Loucy (cell line): ENCODE measurements at regions not wholly inside any gene's neighbourhood (a gene's known extent, or its start where the extent isn't known, plus 50 kb on each side); places are given as distances from the start of the nearest gene placed in this dataset.

Experiments used
- H2AFZ ChIP-seq: fragments of 200-600 bp; sonication (generic); 2 replicates; pipeline ENCODE4 v1.6.0; 2016; ENCODE audit warnings: antibody characterized with exemption, mild to moderate bottlenecking, low read length, moderate library complexity
- H3F3A ChIP-seq: fragments of 200-600 bp; 2 replicates; pipeline ENCODE4 v1.6.0; 2016; ENCODE audit warnings: antibody characterized with exemption, low read depth, mild to moderate bottlenecking
- H3K27me3 ChIP-seq: fragments of 200-600 bp; sonication (generic); 2 replicates; pipeline ENCODE4 v1.6.1; 2014; ENCODE audit warnings: low read length, mild to moderate bottlenecking; ENCODE audit not compliant: insufficient read depth, poor library complexity, severe bottlenecking
- H3K36me3 ChIP-seq: fragments of 200-600 bp; sonication (generic); 2 replicates; pipeline ENCODE4 v1.6.1; 2016; ENCODE audit warnings: low read length; ENCODE audit not compliant: insufficient read depth
- H3K4me1 ChIP-seq: fragments of 200-600 bp; sonication (generic); 2 replicates; pipeline ENCODE4 v1.5.1; 2014; ENCODE audit warnings: low read length, mild to moderate bottlenecking; ENCODE audit not compliant: insufficient read depth, poor library complexity, severe bottlenecking
- H3K4me2 ChIP-seq: fragments of 200-600 bp; sonication (generic); 2 replicates; pipeline ENCODE4 v1.6.0; 2014; ENCODE audit warnings: antibody characterized with exemption, low read length, low read depth, mild to moderate bottlenecking; ENCODE audit not compliant: poor library complexity, severe bottlenecking
- H3K4me3 ChIP-seq: fragments of 200-600 bp; sonication (generic); 2 replicates; pipeline ENCODE4 v1.5.1; 2014; ENCODE audit warnings: low read length, mild to moderate bottlenecking, mixed read lengths; ENCODE audit not compliant: poor library complexity, severe bottlenecking
- H3K79me2 ChIP-seq: fragments of 200-600 bp; sonication (generic); 2 replicates; pipeline ENCODE4 v1.6.1; 2014; ENCODE audit warnings: low read length; ENCODE audit not compliant: insufficient read depth
- H3K9ac ChIP-seq: fragments of 200-600 bp; sonication (generic); 2 replicates; pipeline ENCODE4 v1.6.0; 2014; ENCODE audit warnings: mild to moderate bottlenecking, low read depth, low read length, moderate library complexity; ENCODE audit not compliant: poor library complexity, severe bottlenecking
- H3K9me2 ChIP-seq: fragments of 200-600 bp; sonication (generic); replicated peaks from 2 replicates; pipeline ENCODE4 v1.6.1; 2016; ENCODE audit warnings: low read depth, low read length, mixed read lengths
- H3K9me3 ChIP-seq: fragments of 200-600 bp; sonication (generic); 2 replicates; pipeline ENCODE4 v1.6.1; 2014; ENCODE audit warnings: mild to moderate bottlenecking, antibody characterized with exemption, low read length, low read depth; ENCODE audit not compliant: insufficient read depth
- H4K20me1 ChIP-seq: fragments of 200-600 bp; sonication (generic); 2 replicates; pipeline ENCODE4 v1.6.0; 2014; ENCODE audit warnings: antibody characterized with exemption, low read length, mild to moderate bottlenecking; ENCODE audit not compliant: insufficient read depth, poor library complexity, severe bottlenecking
- CTCF ChIP-seq: fragments of 200-600 bp; sonication (generic); conservative IDR thresholded peaks from 2 replicates; pipeline ENCODE4 v1.5.1; 2014; ENCODE audit warnings: mild to moderate bottlenecking, antibody characterized with exemption, low read length
- EZH2phosphoT487 ChIP-seq: fragments of 200-600 bp; IDR thresholded peaks from 2 replicates; pipeline ENCODE4 v1.6.1; 2018; ENCODE audit warnings: antibody characterized with exemption, mild to moderate bottlenecking, moderate library complexity, borderline replicate concordance

GRCh38 chr11:96779030-96779429 is 389.2 kb downstream of the JRKL start:
- Histone ChIP-seq H3K36me3 (no peaks in the 10 kb centered on the region), H3K4me3 (no peak overlapping the region), H3K4me2 (no peak overlapping the region), H4K20me1 (no peaks in the 10 kb centered on the region), H3K9ac (no peak overlapping the region), H3F3A (no peaks in the 10 kb centered on the region), H3K27me3 (no peaks in the 10 kb centered on the region), H3K9me3 (no peaks in the 10 kb centered on the region), H3K4me1 (no peaks in the 10 kb centered on the region), H3K79me2 (no peaks in the 10 kb centered on the region), H3K9me2 (no peaks in the 10 kb centered on the region), H2AFZ (no peak overlapping the region)
- TF ChIP-seq EZH2phosphoT487 = no peak
- no peak for TF ChIP-seq CTCF

- no peaks in the 10 kb centered on the region for H3K79me2 ChIP-seq
- H3K27me3 ChIP-seq = no peaks in the 10 kb centered on the region
- no peak for TF ChIP-seq EZH2phosphoT487
- no peak for TF ChIP-seq CTCF
- H3K4me1 ChIP-seq = no peaks in the 10 kb centered on the region
- H3F3A ChIP-seq = no peaks in the 10 kb centered on the region
- H4K20me1 ChIP-seq = no peaks in the 10 kb centered on the region
- no peak overlapping the region for H3K4me2 ChIP-seq
- no peaks in the 10 kb centered on the region for H3K9me3 ChIP-seq
- no peak overlapping the region for H3K9ac ChIP-seq
- no peak overlapping the region for H3K4me3 ChIP-seq
- no peak overlapping the region for H2AFZ ChIP-seq
- no peaks in the 10 kb centered on the region for H3K9me2 ChIP-seq
- H3K36me3 ChIP-seq = no peaks in the 10 kb centered on the region
Observed at GRCh38 chr11:96781082-96781481, 391.3 kb downstream of the JRKL start.

DNA sequence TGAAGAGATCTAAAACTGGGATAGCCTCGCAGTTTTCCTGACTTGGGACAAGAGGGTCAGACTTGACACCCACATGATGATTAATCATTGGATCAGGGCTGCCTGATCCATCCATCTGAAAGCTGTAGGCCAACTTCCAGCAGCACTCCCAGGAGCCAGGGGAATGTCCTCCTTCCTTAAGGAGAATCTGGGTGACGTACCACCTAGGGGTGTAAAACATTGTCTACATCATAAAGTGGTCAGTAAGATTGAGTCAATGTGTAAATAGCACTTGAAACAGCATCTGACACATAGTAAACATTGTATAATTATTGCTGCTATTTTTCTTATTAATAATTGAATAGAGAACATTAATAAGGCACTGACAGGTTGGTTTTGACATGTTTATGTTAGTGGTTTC is 392.8 kb downstream of the JRKL start:
- Histone ChIP-seq H3F3A (no peaks in the 10 kb centered on the region), H3K9me3 (no peaks in the 10 kb centered on the region), H3K4me3 (no peak overlapping the region), H3K9me2 (no peaks in the 10 kb centered on the region), H3K36me3 (no peaks in the 10 kb centered on the region), H3K4me1 (no peaks in the 10 kb centered on the region), H3K79me2 (no peaks in the 10 kb centered on the region), H2AFZ (no peak overlapping the region), H3K9ac (no peak overlapping the region), H3K27me3 (no peaks in the 10 kb centered on the region), H4K20me1 (no peaks in the 10 kb centered on the region), H3K4me2 (no peak overlapping the region)
- TF ChIP-seq EZH2phosphoT487 = no peak
- TF ChIP-seq CTCF = no peak
